DOHH2 (cell line): ENCODE measurements at regions not wholly inside any gene's neighbourhood (a gene's known extent, or its start where the extent isn't known, plus 50 kb on each side); places are given as distances from the start of the nearest gene placed in this dataset.

ENCODE experiments used
- EZH2phosphoT487 ChIP-seq: fragments of 200-600 bp; sonication (generic); IDR thresholded peaks from 2 replicates; pipeline ENCODE4 v1.6.1; 2017; ENCODE audit warnings: borderline replicate concordance, mild to moderate bottlenecking, antibody characterized with exemption, low read length, moderate library complexity, mixed read lengths
- TF ChIP-seq, protein P1 (sequence below): fragments of 200-600 bp; sonication (generic); IDR thresholded peaks from one replicate; pipeline ENCODE4 v1.5.1; 2014; ENCODE audit warnings: antibody characterized with exemption, mild to moderate bottlenecking, low read depth, low read length; ENCODE audit not compliant: poor library complexity, severe bottlenecking

DNA sequence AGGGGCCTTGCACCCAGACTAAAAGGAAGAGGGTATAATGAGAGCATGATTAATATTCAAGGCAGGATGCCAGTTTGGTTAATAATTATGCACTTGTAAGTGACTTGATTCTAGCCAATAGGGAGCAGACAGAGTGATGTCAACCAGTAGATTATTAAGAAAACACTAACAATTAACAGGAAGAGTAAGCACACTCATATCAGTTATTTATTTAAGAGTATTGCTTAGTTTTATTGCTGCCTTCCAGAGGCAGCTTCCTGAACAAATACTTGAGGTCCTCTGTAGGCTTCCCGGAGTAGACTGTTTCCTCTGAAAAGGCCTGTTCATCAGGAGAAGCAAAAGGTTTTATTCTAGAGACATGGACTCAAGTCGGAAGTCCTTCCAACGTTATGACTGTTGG lies 129.1 kb upstream of the AFF2 start:
- TF ChIP-seq, protein P1, sequence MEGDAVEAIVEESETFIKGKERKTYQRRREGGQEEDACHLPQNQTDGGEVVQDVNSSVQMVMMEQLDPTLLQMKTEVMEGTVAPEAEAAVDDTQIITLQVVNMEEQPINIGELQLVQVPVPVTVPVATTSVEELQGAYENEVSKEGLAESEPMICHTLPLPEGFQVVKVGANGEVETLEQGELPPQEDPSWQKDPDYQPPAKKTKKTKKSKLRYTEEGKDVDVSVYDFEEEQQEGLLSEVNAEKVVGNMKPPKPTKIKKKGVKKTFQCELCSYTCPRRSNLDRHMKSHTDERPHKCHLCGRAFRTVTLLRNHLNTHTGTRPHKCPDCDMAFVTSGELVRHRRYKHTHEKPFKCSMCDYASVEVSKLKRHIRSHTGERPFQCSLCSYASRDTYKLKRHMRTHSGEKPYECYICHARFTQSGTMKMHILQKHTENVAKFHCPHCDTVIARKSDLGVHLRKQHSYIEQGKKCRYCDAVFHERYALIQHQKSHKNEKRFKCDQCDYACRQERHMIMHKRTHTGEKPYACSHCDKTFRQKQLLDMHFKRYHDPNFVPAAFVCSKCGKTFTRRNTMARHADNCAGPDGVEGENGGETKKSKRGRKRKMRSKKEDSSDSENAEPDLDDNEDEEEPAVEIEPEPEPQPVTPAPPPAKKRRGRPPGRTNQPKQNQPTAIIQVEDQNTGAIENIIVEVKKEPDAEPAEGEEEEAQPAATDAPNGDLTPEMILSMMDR, result no peak
- no peak for TF ChIP-seq EZH2phosphoT487
